Activated T-cell treated with anti-CD3 and anti-CD28 coated beads for 48 hours (primary cell): ENCODE measurements at regions not wholly inside any gene's neighbourhood (a gene's known extent, or its start where the extent isn't known, plus 50 kb on each side); places are given as distances from the start of the nearest gene placed in this dataset.
"Not testable (repeated sequence)": the region's sequence is repeated elsewhere in the genome, so short reads cannot be mapped to it uniquely, and the experiment has no call there.

Experiments
- DNase-seq: peaks from one replicate; pipeline ENCODE4 v3.0.0-alpha.2; 2020; ENCODE audit warnings: low read depth

DNA sequence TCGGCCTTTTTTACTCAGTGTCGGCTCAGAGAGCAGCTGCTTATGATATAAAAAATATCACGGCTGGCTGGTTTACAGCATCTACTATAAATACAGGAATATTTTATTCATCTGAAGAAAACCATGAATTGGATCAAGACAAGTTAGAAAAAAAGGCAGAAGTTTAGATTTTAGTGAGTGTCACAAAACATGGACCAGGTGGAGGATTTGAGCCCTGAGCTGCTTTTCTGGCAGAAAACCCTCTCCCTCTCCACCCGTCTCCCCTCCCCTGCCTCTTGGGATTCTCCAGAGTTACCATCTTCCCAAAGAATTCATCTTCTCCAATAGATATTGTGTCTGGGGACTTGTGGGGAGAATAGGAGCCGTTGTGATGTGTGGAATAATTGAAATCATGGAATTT is 142.8 kb upstream of the RAI2 start:
- DNase-seq, result no peak

DNA sequence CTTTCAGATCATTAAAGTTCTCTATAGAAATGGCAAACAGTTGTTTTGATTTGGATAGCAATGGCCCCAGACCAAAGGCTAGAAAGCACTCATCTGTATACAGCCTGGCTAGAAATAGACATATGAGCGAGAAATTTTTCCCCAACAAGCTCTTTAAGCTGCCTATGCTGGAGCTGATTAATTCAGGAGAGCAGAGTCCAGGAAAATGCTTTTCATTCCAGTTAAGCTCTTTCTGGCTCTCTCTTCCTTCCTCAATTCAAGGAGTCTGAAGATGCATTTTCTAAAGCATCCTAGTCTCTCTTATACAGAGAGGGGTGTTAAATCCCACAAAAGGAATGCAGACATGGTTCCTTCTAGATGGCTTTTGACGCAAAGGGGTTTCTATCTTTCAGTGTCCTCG is 141.7 kb upstream of the RAI2 start:
- no peak for DNase-seq

DNA sequence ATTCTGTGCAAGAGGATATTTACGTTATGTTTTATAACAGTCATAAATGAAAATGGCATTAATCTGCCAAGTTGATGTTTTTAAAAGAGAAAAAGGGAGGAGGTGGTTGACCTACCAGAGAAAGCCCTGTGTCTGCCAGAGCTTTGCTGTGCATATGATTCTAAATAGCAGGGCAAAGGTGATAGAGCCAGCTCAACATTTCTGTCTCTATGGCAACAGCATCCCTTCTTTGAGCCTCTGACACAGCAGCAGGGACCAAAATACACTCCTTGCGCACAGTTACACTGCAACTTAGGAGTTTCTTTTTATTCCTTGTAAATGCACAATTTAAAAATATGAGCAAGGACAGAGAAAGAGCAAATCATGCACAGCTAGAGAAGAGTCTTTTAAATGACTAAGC is 133.3 kb upstream of the RAI2 start:
- DNase-seq, result no peak

DNA sequence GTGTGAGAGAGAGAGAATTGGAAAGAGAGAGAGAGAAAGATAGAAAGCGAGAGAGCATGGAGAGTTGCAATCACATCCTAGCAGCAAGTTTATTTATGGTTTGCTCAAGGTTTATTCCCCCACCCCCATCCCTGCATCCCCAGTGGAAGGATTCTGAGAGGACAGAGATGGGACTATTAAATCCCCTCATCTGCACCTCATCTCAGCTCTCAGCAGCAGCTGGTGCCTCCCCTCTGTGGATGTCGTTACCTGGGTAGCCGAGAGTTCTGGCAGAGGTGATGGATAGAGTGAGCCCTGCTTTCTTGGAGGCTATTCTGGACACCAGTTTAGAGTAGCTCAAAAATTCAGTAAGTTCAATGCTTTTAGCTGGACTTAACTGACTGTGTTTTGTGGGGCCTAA is 132.0 kb upstream of the RAI2 start:
- no peak for DNase-seq

DNA sequence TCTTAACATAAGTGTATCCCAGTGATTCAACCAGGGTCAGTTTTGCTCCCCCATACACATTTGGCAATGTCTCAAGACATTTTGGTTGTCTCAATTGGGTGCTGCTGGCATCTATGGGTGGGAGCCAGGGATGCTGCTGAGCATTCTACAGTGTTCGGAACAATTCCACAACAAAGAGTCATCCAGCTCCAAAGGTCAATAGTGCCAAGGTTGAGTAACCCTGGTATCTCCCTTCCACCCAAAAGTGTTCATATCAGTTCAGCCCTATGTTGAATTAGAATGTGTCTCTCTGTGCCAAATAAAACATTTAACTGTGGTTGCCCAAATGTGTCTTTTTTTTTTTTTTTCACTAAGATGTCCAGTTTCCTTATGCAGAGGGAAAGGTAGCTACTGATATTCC is 129.4 kb upstream of the RAI2 start:
- DNase-seq, result no peak

DNA sequence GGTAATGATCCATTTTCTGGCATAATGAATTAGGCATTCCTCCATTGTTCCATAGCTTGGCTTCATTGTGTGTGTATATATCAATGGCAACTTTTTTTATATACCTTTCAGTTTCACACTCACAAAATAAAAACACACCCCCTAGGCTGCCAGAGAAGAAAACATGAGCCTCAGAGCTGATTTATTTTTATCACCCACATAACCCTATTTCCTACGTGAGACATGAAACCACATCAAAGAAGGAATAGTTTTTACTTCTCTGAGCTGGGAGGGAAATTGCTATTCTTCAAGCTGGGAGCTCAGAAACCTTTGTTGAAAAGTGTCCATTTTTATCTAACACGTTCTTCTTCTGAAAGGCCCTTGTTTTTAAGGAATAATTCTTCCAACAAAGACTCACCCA is 126.7 kb upstream of the RAI2 start:
- DNase-seq, result no peak

DNA sequence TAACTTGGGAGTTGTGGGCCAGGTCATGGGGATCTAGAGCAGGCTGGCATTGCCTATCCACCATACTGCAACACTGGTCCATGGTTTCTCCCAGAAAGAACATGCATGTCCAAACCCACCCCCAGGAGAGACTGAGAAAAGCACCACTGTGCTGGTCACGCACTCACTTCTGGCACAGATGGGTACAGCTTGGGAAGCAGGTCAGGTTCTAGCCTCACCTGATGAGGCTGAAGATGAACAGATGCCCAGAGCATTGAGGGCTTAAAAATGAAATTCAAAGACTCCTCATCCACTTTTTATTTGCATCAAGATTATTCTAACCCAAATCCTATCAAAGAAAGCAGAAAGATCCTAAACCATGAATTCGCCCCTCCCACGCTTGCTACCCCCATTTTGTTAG is 125.9 kb upstream of the RAI2 start:
- DNase-seq, result no peak

DNA sequence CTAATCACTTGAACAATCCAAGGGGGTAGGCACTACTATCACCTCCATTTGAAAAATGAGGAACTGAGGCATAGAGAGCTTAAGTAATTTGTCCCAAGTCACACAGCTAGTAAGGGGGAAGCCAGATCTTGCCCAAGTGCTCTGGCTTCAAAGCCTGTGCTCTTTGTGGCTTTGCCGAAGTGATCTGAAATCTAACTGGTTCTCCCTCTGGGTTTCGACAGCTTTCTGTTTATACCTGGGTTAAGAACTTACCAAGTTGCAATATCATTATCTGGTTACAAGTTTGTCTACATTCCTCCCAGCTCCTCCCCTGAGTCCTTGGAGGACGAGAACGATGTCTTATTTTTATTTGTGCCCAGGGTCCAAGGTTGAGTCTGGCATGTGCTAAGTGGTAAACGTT is 125.3 kb upstream of the RAI2 start:
- no peak for DNase-seq

DNA sequence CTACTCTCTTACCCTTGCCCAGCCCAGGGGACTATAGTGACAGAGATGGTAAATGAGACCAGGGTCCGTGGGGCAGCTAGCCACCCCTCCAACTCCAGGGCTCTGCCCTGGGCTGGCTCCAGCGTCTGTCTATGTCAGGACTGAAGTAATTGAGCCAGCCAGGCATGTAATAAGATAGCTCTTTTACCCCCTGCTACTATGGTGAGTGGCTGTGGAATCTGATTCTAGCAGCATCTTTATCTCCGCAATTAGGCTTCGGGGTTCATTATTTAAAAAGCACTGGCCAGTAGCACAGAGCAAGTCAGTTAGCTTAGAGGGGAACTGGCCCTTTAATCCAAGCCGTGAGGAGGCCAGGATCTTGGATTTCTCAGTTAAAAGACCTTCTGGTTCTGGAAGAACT is 123.3 kb upstream of the RAI2 start:
- DNase-seq, result no peak

DNA sequence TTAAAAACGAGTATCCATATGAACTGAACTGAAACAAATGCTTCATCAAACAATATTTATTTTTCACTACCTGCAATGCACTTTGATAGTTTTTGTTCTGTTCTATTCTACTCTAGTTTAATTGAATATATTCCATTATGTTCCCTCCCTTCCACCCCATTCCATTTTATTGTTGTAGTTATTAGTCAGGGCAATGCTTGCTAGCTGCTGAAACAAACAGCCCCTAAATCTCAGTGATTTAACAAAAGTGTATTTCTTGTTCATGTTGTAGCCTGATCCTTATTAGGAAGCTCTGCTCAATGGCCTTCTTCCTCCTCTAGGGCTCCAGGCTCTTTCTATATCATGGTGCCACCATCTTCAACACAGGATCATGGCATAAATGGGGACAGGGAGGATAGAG is 122.3 kb upstream of the RAI2 start:
- no peak for DNase-seq

DNA sequence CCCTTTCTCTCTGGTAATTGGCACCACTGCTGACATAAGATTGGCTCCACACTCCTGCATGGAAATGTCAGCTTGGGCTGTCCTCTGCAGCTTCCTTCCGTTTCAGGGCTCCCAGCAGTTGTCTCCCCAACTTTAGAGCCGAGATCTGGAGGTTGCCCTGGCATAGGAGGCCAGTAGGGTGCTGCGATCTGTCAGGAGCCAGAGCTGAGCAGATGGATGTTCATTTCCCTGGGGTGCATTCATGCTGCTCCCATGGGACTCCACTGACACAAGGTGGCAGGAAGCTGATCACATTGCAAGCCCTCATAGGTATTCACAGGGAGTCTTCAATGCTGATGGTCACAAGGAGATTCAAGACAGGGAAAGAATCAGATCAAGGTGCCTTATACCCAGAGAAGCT is 116.6 kb upstream of the RAI2 start:
- no peak for DNase-seq

DNA sequence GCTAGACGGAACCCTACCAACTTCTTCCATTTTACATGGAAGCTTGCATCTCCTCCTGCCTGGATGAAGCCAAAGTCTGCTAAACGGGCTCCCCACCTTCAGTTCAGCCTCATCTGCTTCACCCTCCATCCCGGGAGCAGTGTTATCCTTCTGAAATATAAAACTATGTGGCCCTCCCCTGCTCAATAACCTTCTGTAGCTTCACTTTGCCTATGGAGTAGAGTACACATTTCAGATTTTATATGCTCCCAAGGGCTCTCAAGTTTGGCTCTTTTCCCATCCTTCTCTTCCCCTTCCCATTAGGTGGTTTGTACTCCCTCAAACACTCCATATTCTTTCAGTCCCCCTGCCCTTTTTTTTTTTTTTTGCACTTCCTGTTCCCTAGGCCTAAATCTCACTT is 115.9 kb upstream of the RAI2 start:
- no peak for DNase-seq

DNA sequence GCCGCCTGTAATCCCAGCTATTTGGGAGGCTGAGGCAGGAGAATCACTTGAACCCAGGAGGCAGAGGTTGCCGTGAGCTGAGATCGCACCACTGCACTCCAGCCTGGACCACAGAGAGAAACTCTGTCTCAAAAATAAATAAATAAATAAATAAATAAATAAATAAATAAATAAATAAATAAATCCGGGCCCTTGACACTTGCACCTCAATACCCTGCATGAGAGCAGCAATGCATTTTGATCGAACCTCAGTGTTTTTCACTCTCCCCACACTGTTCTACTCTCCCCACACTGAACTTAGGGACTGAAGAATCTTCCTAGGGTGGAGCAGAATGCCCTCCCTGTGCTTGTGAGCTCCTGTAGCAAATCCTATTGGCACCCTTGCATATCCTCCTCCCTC is 114.3 kb upstream of the RAI2 start:
- not testable (repeated sequence) for DNase-seq

DNA sequence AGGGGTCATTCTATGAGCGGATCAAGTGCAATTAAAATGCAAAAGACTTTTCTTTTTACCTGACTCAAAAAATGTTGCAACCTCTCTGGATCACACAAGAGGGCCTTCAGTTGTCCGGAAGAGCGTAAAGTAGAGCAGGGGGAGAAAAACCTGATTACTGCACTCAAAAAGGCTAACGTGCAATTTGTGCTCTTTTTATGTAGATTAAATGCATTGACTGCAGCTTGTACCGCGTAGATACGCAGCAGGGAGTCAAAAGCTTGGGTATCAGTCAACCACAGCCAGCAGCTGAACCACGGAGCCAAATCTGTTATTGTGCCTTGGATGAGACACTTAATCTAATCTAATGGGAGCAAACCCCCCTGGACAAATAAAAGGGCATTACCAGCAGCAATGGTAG is 107.3 kb upstream of the RAI2 start:
- no peak for DNase-seq

DNA sequence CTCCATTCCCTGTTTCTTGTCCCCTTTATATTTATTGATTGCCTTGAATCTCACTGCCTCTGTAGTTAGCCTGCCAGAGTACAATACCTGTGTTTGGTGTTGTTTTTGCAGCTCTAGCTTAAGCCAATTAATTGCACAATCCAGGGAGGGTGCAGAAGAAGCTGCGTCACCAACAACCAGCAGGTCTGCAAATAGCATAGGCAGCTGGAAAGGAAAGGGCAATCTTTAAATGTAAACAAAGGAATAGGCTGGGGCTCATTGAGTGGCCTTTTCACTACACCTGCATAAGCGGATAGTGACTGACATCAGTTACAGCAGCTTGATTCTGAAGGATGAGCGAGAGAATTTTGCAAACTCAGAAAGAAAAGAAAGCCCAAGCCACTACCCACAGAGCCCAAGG is 106.8 kb upstream of the RAI2 start:
- DNase-seq, result no peak

DNA sequence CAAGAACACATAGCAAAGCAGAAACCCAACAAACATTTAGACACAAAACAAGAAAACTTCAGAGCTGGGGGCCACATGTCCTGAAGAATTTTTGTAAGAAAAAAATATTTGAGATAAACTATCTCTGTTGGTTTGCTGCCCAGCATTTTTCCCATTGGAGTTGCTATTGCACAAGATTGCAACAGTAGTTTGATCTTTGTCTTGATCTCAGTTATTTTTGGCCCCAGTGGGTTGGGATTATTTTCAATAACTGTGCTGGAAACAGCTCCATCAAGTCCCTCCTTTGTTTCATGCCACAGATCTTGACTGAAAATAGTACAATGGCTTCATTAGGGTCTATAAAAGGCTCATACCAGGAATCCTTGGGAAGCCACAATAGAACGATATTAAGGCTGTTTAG is 103.8 kb upstream of the RAI2 start:
- no peak for DNase-seq

DNA sequence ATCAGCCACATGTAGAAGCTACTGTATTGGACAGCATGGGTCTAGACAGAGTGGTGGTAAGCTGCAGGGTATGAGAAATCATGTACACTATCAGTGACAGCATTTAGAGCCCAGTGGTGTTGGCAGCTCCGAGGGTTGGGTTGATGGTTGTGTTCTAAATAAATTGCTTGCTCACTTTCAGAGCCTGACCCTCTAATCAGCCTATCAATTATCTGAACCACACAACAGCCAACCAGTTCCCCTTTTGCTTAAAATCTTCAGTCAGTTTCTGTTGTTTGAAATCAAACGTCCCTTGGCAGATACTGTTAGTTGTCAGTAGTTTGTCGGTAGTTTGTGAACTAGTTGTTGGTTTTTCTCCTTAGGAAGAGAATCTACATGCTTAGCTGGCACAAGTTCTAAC is 99.8 kb upstream of the RAI2 start:
- no peak for DNase-seq

DNA sequence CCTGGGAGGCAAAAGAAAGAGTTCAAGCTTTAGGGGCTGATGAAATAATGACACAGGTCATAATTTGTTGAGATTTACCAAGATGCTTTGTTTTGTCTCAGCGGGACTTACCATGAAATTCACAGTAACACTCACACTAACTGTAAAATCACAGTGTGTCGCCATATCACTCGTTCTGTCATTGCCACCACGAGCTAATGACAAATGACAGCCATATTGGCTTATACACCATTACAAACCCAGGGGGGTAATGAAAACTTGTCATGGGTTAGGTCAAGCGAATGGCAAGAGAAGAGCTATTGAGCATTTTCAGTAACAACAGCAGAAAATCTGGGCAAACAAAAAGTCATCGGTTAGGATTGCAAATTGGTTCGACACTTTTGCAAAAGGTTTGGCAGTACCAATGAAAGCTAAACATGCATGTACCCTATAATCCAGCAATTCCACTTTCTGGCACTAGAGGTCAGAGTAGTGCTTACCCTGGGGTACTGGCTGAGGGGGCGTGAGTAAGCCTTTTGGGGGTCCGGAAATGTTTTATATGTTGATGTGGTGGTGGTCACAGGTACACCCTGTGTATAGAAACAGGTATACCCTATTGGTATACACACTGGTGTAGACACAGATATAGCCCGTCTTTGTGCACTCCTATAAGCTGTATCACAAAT is 83.9 kb upstream of the RAI2 start:
- no peak for DNase-seq

DNA sequence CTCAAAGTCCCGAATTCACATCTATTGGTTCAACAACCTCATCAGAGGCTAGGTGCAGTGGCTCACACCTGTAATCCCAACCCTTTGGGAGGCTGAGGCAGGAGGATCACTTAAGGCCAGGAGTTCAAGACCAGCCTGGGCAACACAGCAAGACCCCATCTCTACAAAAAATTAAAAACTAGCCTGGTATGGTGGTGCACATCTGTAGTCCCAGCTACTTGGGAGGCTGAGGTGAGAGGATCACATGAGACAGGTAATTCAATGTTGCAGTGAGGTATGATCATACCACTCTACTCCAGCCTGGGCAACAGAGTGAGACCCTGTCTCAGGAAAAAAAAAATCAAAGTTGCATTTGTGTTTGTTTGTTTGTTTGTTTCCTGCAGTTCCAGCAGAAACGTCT is 80.1 kb upstream of the RAI2 start:
- not testable (repeated sequence) for DNase-seq

DNA sequence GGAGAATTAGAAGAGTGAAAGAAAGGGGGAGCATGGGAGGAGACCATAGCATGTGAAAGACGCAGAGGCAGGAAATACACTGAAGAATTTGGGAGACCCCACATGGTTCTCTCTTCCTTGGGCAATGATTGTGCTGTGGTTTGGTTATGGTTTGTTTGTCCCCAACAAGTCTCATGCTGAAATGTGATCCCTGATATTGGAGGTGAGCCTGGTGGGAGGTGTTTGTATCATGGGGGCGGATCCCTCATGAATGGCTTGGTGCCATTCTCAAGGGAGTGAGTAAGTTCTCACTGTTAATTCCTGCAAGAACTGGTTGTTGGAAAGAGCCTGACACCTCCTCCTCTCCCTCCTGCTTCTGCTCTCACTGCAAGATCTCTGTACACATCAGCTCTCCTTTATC is 78.6 kb upstream of the RAI2 start:
- DNase-seq, result no peak

DNA sequence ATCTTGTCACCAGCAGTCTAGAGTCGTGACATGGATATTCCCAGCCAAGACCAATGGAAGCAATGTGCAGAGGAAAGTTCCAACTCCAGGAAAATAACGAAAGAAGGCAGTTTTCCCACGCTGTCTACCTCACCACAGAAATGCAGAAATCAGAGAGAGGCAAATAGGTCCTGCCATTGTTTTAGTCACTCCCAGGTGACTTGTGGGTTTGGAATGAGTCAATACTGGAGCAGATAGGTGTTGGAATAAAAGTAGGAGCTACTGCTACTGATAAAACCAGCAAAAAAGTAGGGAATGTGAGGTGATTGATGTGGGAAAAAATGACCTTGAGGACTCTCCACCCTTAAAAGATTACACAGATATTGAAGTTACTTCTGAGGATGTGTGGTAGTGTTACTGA is 72.8 kb upstream of the RAI2 start:
- no peak for DNase-seq

DNA sequence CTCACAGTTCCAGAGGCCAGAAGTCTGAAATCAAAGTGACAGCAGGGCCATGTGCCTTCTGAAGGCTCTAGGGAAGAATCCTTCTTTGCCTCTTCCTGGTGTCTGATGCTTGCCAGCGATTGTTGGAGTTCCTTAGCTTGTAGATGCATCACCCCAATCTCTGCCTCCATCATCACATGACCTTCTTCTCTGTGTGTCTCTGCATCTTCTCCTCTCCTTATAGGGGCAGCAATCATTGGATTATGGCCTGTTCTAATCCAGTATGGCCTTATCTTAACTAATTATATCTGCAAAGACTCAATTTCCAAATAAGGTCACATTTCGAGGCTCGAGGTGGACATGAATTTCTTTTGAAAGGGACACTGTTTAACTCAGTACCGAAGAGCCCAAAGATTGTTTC is 71.7 kb upstream of the RAI2 start:
- DNase-seq, result no peak

DNA sequence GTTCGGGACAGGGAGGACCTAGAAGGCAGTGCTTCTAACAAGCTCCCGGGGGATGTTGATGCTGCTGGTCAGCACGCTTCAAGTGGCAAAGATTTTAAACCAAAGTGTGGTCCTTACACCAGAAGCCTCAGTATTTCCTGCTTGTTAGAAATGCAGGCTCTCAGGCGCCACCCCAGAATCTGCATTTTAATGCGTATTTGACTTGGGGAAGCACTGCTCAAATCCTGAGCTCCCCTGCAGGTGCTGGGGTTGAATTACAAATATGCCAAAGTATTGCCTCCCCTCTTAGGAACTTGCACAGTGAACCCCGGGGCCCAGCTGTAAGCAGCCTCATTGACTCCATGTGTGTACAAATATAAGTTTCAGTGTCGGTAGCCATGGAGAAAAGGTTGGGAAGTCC is 70.8 kb upstream of the RAI2 start:
- no peak for DNase-seq

DNA sequence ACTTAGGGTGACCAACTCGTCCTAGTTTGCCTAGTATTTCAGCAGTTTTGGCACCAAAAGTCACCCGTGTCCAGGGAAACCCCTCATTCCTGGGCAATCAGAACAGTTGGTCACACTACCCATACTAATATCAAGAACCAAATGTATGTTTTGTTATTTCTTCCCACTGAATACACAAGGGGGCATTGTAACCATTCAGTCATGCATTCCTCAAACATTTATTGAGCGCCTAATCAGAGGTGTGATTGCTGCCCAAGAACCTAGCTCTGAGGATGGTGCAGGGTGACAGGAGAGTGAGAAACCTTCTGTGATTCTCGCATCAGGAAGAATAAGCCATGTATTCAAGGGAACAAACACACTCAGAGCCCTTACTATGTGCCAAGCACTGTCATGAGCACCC is 69.8 kb upstream of the RAI2 start:
- no peak for DNase-seq

DNA sequence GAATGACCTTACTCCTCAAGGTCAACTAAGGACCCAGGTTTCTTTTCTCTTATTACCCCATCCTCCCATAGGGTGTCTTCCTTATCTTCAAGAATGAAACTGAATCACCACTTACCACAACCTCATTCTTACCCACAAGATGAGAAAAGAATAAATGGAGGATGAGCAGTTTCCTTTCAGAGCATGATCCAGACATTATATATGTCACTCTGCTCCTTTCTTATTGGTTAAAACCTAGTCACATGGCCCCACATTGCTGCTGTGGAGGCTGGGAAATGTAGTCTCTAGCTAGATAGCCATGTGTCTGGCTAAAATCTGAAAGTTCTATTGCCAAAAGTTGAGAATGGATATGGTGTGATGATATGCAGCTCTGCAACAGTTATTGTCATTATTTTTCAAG is 62.4 kb upstream of the RAI2 start:
- DNase-seq, result no peak
